ENCODE measurements at regions not wholly inside any gene's neighbourhood (a gene's known extent, or its start where the extent isn't known, plus 50 kb on each side); places are given as distances from the start of the nearest gene placed in this dataset.

DNA sequence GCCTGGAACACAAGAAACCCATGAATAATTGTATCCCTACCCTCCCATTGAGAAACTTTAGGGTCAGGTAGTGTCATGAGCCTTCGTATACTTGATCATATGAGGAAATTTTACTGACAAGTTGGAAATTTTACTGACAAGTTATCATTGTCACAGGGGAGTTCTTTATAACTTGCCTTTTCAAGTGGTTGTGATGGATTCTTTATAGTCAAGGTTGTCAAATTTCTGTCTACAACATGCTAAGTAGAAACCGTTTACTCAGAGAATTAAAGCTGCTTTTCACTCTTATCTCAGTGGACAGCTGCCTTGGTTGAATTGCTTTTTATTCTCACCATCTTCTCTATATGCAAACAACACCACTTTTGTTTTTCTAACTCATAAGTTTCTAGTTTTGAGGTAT, 1286.4 kb downstream of the EPHA7 start:
- intact Hi-C loops (cut with micrococcal nuclease) = no loop called here
- no peaks in the 10 kb centered on the region for H3K27me3 Mint-ChIP-seq
- DNase-seq = no peak
- H3K36me3 Mint-ChIP-seq (ENCODE audit: low read depth) = no peaks in the 10 kb centered on the region
- H3K4me1 Mint-ChIP-seq = no peaks in the 10 kb centered on the region
- no peak for ATAC-seq (ENCODE audit: low read depth)
- H3K9me3 Mint-ChIP-seq = no peaks in the 10 kb centered on the region
- H3K27ac Mint-ChIP-seq = no peak overlapping the region
- ChIA-PET CTCF (no interaction called here), POLR2A (no interaction called here)
- no peak overlapping the region for H3K4me3 Mint-ChIP-seq
- TF ChIP-seq, protein P1, sequence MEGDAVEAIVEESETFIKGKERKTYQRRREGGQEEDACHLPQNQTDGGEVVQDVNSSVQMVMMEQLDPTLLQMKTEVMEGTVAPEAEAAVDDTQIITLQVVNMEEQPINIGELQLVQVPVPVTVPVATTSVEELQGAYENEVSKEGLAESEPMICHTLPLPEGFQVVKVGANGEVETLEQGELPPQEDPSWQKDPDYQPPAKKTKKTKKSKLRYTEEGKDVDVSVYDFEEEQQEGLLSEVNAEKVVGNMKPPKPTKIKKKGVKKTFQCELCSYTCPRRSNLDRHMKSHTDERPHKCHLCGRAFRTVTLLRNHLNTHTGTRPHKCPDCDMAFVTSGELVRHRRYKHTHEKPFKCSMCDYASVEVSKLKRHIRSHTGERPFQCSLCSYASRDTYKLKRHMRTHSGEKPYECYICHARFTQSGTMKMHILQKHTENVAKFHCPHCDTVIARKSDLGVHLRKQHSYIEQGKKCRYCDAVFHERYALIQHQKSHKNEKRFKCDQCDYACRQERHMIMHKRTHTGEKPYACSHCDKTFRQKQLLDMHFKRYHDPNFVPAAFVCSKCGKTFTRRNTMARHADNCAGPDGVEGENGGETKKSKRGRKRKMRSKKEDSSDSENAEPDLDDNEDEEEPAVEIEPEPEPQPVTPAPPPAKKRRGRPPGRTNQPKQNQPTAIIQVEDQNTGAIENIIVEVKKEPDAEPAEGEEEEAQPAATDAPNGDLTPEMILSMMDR (IDR thresholded peaks at IDR 0.05) = no peak

DNA sequence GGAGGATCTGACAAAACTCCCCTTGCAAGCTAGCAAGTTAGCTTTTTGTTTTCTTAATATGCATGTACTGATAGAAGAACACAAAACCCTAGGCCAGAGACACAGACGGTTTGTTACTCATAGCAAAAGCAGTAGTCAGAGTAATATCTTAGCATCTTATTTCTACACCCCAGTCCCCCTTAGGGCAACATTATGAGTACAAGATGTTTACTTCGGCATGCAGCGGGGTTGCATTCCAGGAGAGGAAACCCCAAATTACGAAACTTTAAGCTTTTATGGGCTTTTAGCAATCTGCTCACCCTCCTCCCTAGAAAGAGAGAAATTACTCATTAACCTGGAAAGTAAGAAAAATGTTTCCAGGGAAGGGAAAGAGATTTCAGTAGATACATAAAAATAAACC, 1286.9 kb downstream of the EPHA7 start:
- POLR2A ChIA-PET = no interaction called here
- DNase-seq = no peak
- TF ChIP-seq, protein P1 (IDR thresholded peaks at IDR 0.05) = no peak
- no peaks in the 10 kb centered on the region for H3K36me3 Mint-ChIP-seq (ENCODE audit: low read depth)
- intact Hi-C loops (cut with micrococcal nuclease) = no loop called here
- H3K4me1 Mint-ChIP-seq = no peaks in the 10 kb centered on the region
- CTCF ChIA-PET = no interaction called here
- H3K4me3 Mint-ChIP-seq = no peak overlapping the region
- H3K27me3 Mint-ChIP-seq = no peaks in the 10 kb centered on the region
- H3K27ac Mint-ChIP-seq = no peak overlapping the region
- no peaks in the 10 kb centered on the region for H3K9me3 Mint-ChIP-seq
- no peak for ATAC-seq (ENCODE audit: low read depth)

GRCh38 chr6:92130944-92131343, 1288.4 kb downstream of the EPHA7 start:
- Mint-ChIP-seq H3K36me3 (ENCODE audit: low read depth) (no peaks in the 10 kb centered on the region), H3K4me1 (no peaks in the 10 kb centered on the region), H3K9me3 (no peaks in the 10 kb centered on the region), H3K27ac (no peak overlapping the region), H3K27me3 (no peaks in the 10 kb centered on the region), H3K4me3 (no peak overlapping the region)
- TF ChIP-seq, protein P1 (IDR thresholded peaks at IDR 0.05) = no peak
- ChIA-PET CTCF (no interaction called here), POLR2A (no interaction called here)
- no peak for ATAC-seq (ENCODE audit: low read depth)
- intact Hi-C loops (cut with micrococcal nuclease) = no loop called here
- no peak for DNase-seq

DNA sequence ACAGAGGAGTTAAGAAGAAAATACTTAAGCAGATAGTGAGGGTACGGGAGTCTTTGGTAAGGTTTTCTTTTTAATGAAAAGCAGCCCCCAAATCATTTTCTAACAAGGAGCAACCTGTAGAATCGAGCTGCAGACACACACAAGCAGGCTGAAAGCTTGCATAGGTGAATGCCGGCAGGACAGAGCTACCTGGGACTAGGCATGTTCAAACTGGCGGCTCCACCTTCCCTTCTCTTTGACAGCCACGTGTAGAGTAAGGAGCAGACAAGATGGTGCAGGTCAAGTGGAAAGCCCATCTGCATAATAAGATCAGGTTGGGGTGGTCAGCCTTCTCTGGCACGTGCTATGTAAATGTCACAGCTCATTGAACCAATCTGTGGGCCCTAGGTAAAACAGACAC, 1292.4 kb downstream of the EPHA7 start:
- no peak for ATAC-seq (ENCODE audit: low read depth)
- Mint-ChIP-seq H3K36me3 (ENCODE audit: low read depth) (no peaks in the 10 kb centered on the region), H3K27ac (no peak overlapping the region), H3K9me3 (no peaks in the 10 kb centered on the region), H3K27me3 (no peaks in the 10 kb centered on the region), H3K4me1 (no peaks in the 10 kb centered on the region), H3K4me3 (no peak overlapping the region)
- DNase-seq = no peak
- CTCF ChIA-PET = no interaction called here
- intact Hi-C loops (cut with micrococcal nuclease) = no loop called here
- POLR2A ChIA-PET = no interaction called here
- TF ChIP-seq, protein P1 (IDR thresholded peaks at IDR 0.05) = no peak

DNA sequence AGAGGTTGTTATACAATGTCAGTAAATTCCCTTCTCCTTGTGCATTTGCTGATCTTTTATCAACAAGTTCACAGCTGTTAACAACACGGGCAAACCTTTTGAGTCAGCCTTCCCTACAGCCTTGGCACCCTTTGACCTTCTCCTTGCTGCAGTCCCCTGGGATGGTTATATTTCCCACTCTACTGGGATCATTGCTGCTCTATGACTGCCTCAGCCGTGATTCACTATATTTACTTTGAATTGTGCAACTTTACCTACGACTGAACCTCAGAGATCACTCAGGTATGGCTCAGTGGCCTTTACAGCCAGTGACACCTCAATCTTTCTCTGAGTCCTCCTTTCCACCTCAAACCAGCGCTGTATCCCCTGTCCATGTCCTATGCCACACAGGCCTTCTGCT, 1293.3 kb downstream of the EPHA7 start:
- intact Hi-C loops (cut with micrococcal nuclease) = no loop called here

More for the DNA sequence above, 1293.3 kb downstream of the EPHA7 start:
- Mint-ChIP-seq H3K27me3 (no peaks in the 10 kb centered on the region), H3K4me3 (no peak overlapping the region), H3K4me1 (no peaks in the 10 kb centered on the region), H3K9me3 (no peaks in the 10 kb centered on the region), H3K36me3 (ENCODE audit: low read depth) (no peaks in the 10 kb centered on the region), H3K27ac (no peak overlapping the region)
- ATAC-seq (ENCODE audit: low read depth) = no peak
- no peak for DNase-seq
- ChIA-PET POLR2A (no interaction called here), CTCF (no interaction called here)
- TF ChIP-seq, protein P1 (IDR thresholded peaks at IDR 0.05) = no peak

All from activated B cell treated with CpG ODN at 0.5 μM for 24 hours (primary cell).